ENCODE measurements at regions not wholly inside any gene's neighbourhood (a gene's known extent, or its start where the extent isn't known, plus 50 kb on each side); places are given as distances from the start of the nearest gene placed in this dataset.

GRCh38 chr15:47985568-47985967, 135.2 kb upstream of the SLC24A5 start:
- no peak for DNase-seq (ENCODE audit: low read depth)
- no peak overlapping the region for H3K4me3 ChIP-seq (replicated peaks; ENCODE audit: low read depth, low read length)
- no peak for TF ChIP-seq CTCF (IDR thresholded peaks at IDR 0.05; ENCODE audit: low read length, missing control alignments)

- DNase-seq (ENCODE audit: low read depth): no peak
- no peak overlapping the region for H3K4me3 ChIP-seq (replicated peaks; ENCODE audit: low read depth, low read length)
- no peak for TF ChIP-seq CTCF (IDR thresholded peaks at IDR 0.05; ENCODE audit: low read length, missing control alignments)
Observed at GRCh38 chr15:47987461-47987860, 133.3 kb upstream of the SLC24A5 start.

GRCh38 chr15:47987908-47988532, 132.8 kb upstream of the SLC24A5 start:
- TF ChIP-seq CTCF (IDR thresholded peaks at IDR 0.05; ENCODE audit: low read length, missing control alignments): peak; percentile 71
- no peak overlapping the region for H3K4me3 ChIP-seq (replicated peaks; ENCODE audit: low read depth, low read length)
- peak; percentile 81 for DNase-seq (ENCODE audit: low read depth)

GRCh38 chr15:47988564-47988963, 132.2 kb upstream of the SLC24A5 start:
- TF ChIP-seq CTCF (IDR thresholded peaks at IDR 0.05; ENCODE audit: low read length, missing control alignments): no peak
- no peak overlapping the region for H3K4me3 ChIP-seq (replicated peaks; ENCODE audit: low read depth, low read length)
- no peak for DNase-seq (ENCODE audit: low read depth)

- no peak for TF ChIP-seq CTCF (IDR thresholded peaks at IDR 0.05; ENCODE audit: low read length, missing control alignments)
- H3K4me3 ChIP-seq (replicated peaks; ENCODE audit: low read depth, low read length): no peak overlapping the region
- no peak for DNase-seq (ENCODE audit: low read depth)
Observed at GRCh38 chr15:47990821-47991220, 130.0 kb upstream of the SLC24A5 start.

GRCh38 chr15:47991357-47991756, 129.4 kb upstream of the SLC24A5 start:
- no peak for TF ChIP-seq CTCF (IDR thresholded peaks at IDR 0.05; ENCODE audit: low read length, missing control alignments)

GRCh38 chr15:47993051-47993450, 127.7 kb upstream of the SLC24A5 start:
- no peak for TF ChIP-seq CTCF (IDR thresholded peaks at IDR 0.05; ENCODE audit: low read length, missing control alignments)
- no peak for DNase-seq (ENCODE audit: low read depth)
- H3K4me3 ChIP-seq (replicated peaks; ENCODE audit: low read depth, low read length): no peak overlapping the region

More at GRCh38 chr15:47991357-47991756, 129.4 kb upstream of the SLC24A5 start:
- DNase-seq (ENCODE audit: low read depth): peak; percentile 30
- H3K4me3 ChIP-seq (replicated peaks; ENCODE audit: low read depth, low read length): no peak overlapping the region
